Hepatocyte (in vitro differentiated cells): ENCODE measurements at regions not wholly inside any gene's neighbourhood (a gene's known extent, or its start where the extent isn't known, plus 50 kb on each side); places are given as distances from the start of the nearest gene placed in this dataset.

ENCODE experiments used
- CTCF ChIP-seq: fragments of 200-600 bp; sonication (generic); IDR thresholded peaks from 2 replicates; pipeline ENCODE4 v1.5.1; 2016; ENCODE audit warnings: antibody characterized with exemption, mild to moderate bottlenecking; ENCODE audit not compliant: poor library complexity
- EZH2 ChIP-seq: fragments of 200-600 bp; sonication (generic); IDR thresholded peaks from 2 replicates; pipeline ENCODE4 v1.6.1; 2016; ENCODE audit warnings: antibody characterized with exemption, mild to moderate bottlenecking, borderline replicate concordance
- EZH2phosphoT487 ChIP-seq: fragments of 200-600 bp; sonication (generic); IDR thresholded peaks from one replicate; pipeline ENCODE4 v1.6.1; 2018; ENCODE audit warnings: antibody characterized with exemption, mild to moderate bottlenecking, low read depth, moderate library complexity; ENCODE audit not compliant: unreplicated experiment, severe bottlenecking

- TF ChIP-seq EZH2 (no peak), CTCF (no peak), EZH2phosphoT487 (no peak)
Observed at GRCh38 chr12:128042825-128043224, 224.1 kb upstream of the TMEM132C start.
